ENCODE measurements at regions not wholly inside any gene's neighbourhood (a gene's known extent, or its start where the extent isn't known, plus 50 kb on each side); places are given as distances from the start of the nearest gene placed in this dataset.

GRCh38 chr22:25282346-25282670 lies 62.9 kb downstream of the CRYBB2 start:
- no peak for TF ChIP-seq CTCF (IDR thresholded peaks at IDR 0.05; ENCODE audit: low read depth, low read length, missing input control)
- TF ChIP-seq SP1 (IDR thresholded peaks at IDR 0.05) = no peak
- no peak for TF ChIP-seq GABPA (IDR thresholded peaks at IDR 0.05 in 1 of 2, conservative IDR thresholded peaks at IDR 0.05 in 1 of 2)
- no peak for TF ChIP-seq REST (IDR thresholded peaks at IDR 0.05)
- no peak for TF ChIP-seq ZBTB33 (IDR thresholded peaks at IDR 0.05)
- TF ChIP-seq RAD21 (IDR thresholded peaks at IDR 0.05) = no peak
- TF ChIP-seq TAF1 (conservative IDR thresholded peaks at IDR 0.05) = no peak
